ENCODE measurements at regions not wholly inside any gene's neighbourhood (a gene's known extent, or its start where the extent isn't known, plus 50 kb on each side); places are given as distances from the start of the nearest gene placed in this dataset.

- Histone ChIP-seq H3K9me3 (no peaks in the 10 kb centered on the region), H3K4me1 (no peaks in the 10 kb centered on the region), H3K4me3 (ENCODE audit: low read depth, low read length) (no peak overlapping the region), H3K36me3 (no peaks in the 10 kb centered on the region), H3K27me3 (no peaks in the 10 kb centered on the region)
- DNase-seq: no peak
- TF ChIP-seq, protein P1, sequence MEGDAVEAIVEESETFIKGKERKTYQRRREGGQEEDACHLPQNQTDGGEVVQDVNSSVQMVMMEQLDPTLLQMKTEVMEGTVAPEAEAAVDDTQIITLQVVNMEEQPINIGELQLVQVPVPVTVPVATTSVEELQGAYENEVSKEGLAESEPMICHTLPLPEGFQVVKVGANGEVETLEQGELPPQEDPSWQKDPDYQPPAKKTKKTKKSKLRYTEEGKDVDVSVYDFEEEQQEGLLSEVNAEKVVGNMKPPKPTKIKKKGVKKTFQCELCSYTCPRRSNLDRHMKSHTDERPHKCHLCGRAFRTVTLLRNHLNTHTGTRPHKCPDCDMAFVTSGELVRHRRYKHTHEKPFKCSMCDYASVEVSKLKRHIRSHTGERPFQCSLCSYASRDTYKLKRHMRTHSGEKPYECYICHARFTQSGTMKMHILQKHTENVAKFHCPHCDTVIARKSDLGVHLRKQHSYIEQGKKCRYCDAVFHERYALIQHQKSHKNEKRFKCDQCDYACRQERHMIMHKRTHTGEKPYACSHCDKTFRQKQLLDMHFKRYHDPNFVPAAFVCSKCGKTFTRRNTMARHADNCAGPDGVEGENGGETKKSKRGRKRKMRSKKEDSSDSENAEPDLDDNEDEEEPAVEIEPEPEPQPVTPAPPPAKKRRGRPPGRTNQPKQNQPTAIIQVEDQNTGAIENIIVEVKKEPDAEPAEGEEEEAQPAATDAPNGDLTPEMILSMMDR (IDR thresholded peaks at IDR 0.05; ENCODE audit: low read depth, low read length): no peak
Measured at GRCh38 chr3:13223574-13224237, 150.5 kb upstream of the IQSEC1 start.

- no peak overlapping the region for H3K4me3 ChIP-seq (ENCODE audit: low read depth, low read length)
- TF ChIP-seq, protein P1 (IDR thresholded peaks at IDR 0.05; ENCODE audit: low read depth, low read length): no peak
- no peaks in the 10 kb centered on the region for H3K9me3 ChIP-seq
- H3K4me1 ChIP-seq: no peaks in the 10 kb centered on the region
- no peaks in the 10 kb centered on the region for H3K27me3 ChIP-seq
- no peak for DNase-seq
- no peaks in the 10 kb centered on the region for H3K36me3 ChIP-seq
Measured at GRCh38 chr3:13222891-13223573, 149.8 kb upstream of the IQSEC1 start.

DNA sequence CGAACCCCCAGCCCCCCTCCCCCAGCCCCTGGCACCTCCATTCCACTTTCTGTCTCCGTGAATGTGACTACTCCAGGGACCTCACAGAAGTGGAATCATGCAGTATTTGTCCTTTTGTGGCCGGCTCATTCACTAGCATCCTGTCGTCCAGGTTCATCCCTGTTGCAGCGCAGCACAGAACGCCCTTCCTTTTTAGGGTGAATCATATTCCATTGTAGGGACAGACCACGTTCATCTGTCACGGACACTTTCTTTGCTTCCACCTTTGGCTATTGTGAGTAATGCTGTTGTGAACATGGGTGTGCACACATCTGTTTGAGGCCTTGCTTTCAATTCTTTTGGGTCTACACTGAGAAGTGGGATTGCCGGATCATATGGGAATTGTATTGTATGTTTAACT, 148.9 kb upstream of the IQSEC1 start:
- Histone ChIP-seq H3K27me3 (no peaks in the 10 kb centered on the region), H3K4me3 (ENCODE audit: low read depth, low read length) (no peak overlapping the region), H3K9me3 (no peaks in the 10 kb centered on the region), H3K36me3 (no peaks in the 10 kb centered on the region), H3K4me1 (no peaks in the 10 kb centered on the region)
- TF ChIP-seq, protein P1 (IDR thresholded peaks at IDR 0.05; ENCODE audit: low read depth, low read length): no peak
- no peak for DNase-seq

- TF ChIP-seq, protein P1 (IDR thresholded peaks at IDR 0.05; ENCODE audit: low read depth, low read length): no peak
- no peaks in the 10 kb centered on the region for H3K27me3 ChIP-seq
- DNase-seq: no peak
Measured at GRCh38 chr3:13221491-13222061, 148.3 kb upstream of the IQSEC1 start.

DNA sequence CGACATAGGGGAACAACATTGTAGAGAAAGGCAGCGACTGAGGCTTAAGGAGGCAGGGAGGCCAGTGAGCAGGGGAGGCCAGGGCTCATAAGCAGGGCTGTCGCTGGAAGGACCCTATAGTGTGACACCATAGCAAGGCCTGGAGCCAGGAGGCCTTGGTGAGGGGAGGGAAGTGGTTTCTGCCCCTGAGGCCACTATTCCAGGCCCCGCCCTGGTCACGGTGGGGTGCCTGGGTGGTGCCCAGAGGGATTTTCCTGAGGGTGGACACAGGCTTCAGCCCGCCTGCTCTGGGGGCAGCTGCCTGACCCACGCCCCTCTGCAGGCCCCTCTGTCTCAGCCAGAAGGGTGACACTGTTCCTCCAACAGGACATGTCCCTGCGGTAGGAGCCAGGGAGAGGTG, 147.8 kb upstream of the IQSEC1 start:
- DNase-seq: no peak
- TF ChIP-seq, protein P1 (IDR thresholded peaks at IDR 0.05; ENCODE audit: low read depth, low read length): no peak
- H3K9me3 ChIP-seq: no peaks in the 10 kb centered on the region
- H3K4me3 ChIP-seq (ENCODE audit: low read depth, low read length): no peak overlapping the region
- H3K27me3 ChIP-seq: no peaks in the 10 kb centered on the region
- H3K4me1 ChIP-seq: no peaks in the 10 kb centered on the region
- H3K36me3 ChIP-seq: no peaks in the 10 kb centered on the region

More at GRCh38 chr3:13221491-13222061, 148.3 kb upstream of the IQSEC1 start:
- no peak overlapping the region for H3K4me3 ChIP-seq (ENCODE audit: low read depth, low read length)
- H3K9me3 ChIP-seq: no peaks in the 10 kb centered on the region
- H3K36me3 ChIP-seq: no peaks in the 10 kb centered on the region
- no peaks in the 10 kb centered on the region for H3K4me1 ChIP-seq

DNA sequence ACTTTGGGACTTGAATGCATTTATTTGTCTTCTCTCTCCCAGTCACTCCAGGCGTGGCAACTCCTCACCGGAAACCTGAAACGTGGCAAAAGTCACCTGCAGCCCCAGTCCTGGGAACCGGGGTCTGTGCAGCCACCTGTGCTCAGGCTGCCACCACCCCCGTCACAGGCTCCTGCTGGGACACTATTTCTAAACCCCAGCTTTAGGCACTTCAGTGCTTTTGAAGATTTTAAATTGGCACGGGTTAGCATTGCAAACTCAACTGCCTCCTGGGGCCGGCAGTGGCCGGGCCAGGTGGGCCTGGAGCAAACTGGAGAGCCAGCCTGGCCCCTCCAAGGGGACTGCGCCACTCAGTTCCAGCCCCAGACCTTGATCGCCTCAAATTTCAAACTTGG, 146.7 kb upstream of the IQSEC1 start:
- Histone ChIP-seq H3K9me3 (no peaks in the 10 kb centered on the region), H3K4me1 (no peaks in the 10 kb centered on the region), H3K36me3 (no peaks in the 10 kb centered on the region), H3K4me3 (ENCODE audit: low read depth, low read length) (no peak overlapping the region), H3K27me3 (no peaks in the 10 kb centered on the region)
- DNase-seq: no peak
- TF ChIP-seq, protein P1 (IDR thresholded peaks at IDR 0.05; ENCODE audit: low read depth, low read length): no peak
